D341Med (cell line): ENCODE measurements at regions not wholly inside any gene's neighbourhood (a gene's known extent, or its start where the extent isn't known, plus 50 kb on each side); places are given as distances from the start of the nearest gene placed in this dataset.

Experiments
- DNase-seq: peaks from one replicate; pipeline ENCODE4 v3.0.0; 2012; ENCODE audit warnings: low spot score

DNA sequence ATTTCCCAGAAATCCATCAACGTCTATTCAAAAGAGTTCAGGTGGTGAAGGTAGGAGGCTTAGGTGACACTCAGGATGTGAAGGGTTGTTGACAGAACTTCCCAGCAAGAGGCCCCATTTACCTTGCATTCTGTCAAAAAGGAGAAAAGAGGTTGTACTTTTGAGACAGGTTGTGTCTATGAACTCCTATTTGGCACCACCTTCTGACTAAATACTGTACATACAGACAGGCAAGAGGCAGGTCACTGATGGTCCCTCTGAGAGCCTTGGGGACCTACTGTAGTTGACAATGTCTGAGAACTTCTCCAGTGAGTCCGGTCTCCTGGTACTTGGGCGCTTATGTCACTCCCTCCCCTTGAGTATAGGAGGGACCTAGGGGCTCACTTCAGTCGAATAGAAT, 479.3 kb upstream of the ZFHX3 start:
- no peak for DNase-seq

DNA sequence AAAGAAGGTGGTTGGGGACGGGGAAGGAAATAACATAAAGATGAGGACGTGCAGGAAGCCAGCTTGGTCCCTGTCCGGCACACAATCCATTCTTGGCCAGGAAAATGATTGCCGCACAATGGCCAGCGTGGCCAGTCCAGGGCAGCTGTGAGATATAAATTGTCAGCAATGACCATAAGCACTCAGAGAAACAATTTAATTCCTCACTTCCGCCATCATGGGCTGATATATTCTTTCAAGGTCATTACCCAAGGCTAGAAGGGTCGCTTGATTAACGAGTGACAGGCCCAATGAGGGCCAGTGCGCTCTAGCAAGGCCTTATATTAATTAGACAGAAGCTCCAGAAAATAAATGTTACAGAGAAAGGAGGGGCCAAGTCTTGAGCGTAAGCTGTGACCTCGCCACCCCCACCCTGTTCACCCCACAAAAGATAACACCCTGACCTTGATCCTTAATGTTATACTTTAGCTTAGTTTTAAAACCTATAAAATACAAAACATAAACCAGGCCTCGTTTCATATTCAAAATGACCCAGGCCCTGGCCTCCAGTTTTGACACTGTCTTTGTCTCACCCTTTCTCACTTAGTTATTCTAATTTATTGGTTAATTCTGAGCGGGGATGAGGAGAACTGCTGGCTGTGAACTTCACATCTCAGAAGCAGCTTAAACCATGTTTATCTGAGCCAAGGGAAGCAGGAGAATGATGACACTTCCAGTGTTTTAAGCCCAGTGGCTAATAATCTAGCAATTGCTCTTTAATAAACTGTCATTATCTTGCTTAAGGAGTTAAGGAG, 478.3 kb upstream of the ZFHX3 start:
- no peak for DNase-seq

DNA sequence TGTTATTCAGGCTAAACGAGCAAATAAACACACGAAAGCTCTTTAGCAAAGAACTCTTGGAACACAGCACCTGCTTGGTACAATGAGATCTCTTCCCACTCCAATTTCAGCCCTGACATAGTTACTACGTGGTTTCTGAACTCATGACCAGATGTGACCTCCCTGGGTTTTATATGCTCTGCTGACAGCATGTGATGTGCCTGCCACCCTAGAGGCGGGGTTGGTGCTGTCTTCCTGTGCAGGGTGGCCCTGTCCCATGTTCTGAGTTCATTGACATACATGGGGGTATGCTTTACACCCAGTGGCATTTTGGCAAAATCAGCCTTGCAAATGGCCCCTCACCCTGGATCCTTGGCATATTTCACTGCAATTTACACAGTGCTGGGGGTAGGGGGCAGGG, 475.3 kb upstream of the ZFHX3 start:
- DNase-seq, result no peak

DNA sequence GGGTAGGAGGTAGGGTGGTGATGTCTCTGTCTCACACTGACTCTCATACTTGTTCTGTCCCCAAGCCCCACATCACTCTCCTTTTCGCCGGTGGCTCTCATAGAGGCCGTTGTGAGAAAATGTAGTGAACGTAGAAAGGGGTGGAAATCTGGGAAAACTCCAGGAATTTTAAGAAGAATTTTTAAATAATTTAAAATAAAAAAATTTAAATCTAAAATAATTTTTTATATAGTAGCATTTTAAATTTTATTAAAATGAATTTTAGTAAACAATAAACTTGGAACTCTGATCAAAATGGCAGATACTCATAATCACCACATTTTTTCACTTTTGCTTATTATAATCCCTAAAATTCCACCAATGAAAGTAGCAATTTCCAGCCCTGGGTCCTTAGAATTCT, 473.6 kb upstream of the ZFHX3 start:
- DNase-seq, result no peak

DNA sequence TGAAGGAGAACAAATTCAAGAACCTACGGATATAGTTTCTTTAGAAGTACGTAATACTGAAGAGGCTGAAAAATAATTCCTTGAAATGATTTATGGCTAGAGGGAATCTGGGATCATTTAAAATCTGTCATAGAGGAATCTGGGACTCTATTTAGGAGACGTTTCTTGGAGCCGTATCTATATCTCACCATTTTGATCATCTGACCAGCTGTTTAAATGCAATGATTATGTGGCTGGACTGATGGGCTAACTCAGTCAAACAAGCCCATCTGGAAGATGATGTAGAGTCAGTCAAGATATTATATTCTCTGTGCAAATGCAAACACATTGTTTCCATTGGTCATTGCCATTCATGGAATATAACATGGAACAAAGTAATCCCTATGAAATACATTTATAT, 467.7 kb upstream of the ZFHX3 start:
- no peak for DNase-seq

DNA sequence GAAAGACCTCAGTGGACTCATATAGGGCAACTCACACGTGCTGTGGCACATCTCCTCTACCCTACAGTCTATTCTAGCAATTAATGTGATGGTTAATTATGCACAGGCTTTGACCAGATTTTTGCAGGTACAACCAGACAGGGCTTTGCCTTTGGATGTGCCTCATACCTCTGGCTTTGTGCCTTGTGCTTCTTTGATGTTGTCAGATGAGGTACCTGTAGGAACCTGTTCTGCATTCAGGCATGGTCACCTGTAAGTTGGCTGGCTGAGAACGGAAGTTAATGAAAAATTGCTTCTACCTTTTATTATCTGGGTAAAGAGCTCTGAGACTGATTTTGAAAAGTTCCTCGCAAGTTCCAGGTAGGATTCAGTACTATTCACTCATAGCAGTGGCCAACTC, 462.9 kb upstream of the ZFHX3 start:
- DNase-seq, result no peak

DNA sequence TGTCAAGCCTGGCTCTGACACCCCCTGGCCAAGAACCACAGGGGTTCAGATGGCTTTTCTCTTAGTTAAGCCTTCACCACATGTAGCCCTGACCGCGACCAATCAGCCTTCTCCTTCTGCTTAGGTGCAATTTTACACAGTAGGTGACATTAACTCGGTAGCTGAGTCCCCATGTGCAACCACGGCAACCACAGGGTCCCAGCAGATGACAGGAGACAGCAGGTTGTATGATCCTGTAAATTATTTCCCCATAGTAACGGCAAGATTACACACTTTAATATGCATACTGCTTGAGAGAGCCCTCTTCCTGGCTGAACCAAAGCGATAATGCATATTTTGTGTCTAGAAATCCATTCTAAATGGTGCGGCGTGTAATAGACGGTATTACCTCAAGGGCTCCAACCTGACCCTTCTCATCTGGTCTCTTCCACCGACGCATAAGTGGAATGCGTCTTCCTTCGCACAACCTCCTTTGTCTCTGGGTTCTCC, 458.7 kb upstream of the ZFHX3 start:
- DNase-seq, result no peak

DNA sequence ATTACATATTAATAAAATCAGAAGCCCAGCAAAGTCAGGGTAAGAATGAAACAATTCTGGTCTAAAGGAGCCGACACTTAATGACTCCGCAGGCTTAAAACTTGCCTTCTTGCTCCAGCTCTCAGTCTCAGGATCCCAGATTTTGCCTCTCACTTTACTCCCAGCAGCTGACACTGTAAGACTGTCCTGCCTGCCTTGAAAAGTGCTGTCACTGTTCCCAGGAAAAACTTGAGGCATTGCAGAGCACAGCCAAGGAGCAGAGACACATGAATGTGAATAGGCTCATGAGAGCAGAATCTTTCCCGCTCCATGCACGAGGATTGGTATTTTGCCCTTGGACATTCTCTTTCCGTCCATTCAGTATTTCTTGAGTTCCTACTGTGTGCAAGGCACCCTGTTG, 457.6 kb upstream of the ZFHX3 start:
- DNase-seq, result no peak

DNA sequence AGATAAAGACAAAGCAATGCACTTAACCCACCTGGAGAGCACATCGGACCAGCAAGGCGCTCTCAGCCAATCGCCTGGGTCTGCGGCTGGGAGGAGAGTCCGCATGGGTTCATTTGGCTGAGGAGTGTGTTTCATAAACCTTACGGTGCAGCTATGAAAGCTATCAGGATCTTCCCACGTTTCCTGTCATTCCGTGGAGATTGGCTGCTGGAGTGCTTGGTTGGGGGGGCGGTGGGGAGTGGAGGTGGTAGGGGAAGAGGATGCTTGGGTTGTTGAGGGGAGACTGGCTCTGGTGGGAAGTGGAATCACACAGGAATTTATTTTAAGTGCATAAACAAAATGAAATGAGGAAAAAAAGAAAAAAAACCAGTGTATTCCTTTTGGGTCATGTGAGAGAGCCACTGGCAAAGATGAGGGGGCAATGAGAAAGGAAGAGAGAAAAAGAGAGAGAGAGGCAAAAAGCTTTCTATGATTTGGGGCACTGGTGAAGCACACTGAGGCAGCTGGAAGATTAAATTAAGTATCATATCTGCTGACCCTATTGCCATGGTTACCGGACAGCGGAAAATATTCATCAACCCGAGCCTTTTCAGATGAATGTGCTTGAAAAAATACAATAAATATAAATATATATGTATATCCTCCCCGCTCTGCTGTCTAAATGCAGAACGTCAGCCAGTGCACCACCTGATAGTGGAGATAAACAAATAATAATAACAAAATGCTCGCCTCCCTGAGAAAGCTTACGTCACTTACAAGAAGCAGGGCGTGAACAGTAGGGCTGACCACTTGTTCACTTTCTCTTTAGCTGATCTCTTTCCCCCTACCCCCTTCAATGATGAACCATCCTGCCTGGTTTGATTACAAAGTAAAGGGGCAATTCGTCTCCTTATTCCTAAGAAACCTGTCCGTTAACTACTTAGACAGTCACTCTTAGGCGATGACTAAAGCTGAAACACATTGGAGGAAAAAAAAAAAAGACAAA, 457.0 kb upstream of the ZFHX3 start:
- no peak for DNase-seq

DNA sequence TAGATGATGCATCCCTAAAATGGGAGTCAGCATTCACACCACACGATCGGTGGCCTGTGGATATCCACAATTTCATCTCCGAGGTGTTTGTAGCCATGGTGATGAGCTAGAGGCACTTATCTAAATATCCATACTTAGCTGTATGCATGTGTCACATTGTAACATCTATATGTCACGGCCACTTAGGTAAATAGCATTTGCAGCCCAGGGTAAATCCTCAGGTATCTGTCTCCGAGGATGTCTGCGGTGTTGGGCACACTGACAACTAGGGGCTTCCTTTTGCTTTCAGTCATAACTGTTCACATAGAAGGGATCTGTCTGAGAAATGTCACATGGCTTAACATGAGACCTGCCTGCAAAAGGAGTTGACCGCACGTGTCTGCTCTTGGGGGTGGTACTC, 455.2 kb upstream of the ZFHX3 start:
- DNase-seq, result no peak

DNA sequence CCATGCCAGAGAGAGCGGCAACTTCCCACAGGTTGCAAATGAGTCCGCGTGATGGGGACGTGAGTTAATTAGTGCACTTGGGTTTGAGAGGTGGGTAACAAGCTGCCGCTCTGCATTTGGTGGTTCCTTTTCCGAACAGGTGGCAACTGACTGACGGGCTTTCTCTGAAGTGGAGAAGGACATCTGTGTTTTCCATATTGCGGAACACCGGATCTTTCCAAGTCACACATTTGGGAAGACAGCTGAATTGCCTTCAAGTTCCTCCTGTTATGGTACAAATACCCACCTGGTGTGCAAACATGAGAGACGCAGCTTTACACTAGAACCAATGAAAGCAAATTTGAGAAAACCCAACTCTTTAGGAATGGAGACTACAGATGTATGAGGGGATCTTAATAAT, 451.3 kb upstream of the ZFHX3 start:
- DNase-seq, result no peak

DNA sequence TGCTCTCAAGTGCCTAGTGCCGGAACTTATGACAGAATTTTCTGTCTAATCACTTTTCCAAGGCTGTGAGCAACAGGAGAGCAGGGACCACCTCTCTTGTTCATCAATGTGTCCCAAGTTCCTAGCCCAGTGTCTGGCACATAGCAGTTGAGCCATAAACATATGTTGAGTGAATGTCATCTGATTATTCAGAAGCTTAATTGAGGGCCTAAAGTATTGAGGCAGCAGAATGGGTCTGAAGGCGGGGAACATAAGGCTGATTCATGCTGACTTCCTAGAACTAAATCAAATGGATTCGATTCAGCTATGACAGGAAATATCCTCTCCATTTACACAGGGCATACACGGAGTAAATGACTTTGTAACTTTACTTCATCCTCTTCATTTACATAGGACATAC, 438.0 kb upstream of the ZFHX3 start:
- DNase-seq, result no peak

DNA sequence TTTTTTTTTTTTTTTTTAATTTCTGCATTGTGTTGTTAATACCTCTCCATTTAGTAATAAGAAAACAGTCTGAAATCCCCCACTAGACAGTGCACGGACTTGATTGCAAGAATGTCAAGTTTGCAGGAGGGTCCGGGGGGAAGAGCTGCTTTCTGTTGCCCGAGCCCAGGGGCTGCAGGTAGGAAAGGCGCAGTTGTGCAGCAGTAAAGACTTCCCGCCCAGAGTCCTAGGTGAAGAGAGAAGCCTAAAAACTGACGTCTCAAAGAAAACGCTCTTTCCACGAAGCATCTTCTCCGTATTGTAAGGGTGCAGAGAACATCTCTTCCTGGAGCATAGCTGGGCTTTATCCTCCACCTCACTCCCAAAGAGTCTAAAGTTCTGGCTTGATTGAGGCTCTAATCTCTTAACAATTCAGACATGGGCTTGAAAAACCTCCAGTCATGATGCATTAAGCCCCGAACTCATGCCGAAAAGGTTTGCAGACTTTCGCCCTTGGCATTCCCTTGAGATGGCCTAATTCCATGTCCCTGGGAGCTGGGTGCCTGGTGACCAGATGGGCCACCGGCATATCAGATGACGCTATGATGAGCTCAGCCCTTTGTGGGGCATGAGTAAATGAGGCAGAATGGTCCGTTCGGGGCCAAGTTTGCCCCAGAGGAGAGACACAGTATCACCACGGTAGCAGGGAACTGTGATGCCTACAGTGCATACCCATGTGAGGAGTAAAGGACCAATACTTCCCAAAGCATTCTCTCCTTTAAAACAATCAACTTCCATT, 436.2 kb upstream of the ZFHX3 start:
- no peak for DNase-seq

DNA sequence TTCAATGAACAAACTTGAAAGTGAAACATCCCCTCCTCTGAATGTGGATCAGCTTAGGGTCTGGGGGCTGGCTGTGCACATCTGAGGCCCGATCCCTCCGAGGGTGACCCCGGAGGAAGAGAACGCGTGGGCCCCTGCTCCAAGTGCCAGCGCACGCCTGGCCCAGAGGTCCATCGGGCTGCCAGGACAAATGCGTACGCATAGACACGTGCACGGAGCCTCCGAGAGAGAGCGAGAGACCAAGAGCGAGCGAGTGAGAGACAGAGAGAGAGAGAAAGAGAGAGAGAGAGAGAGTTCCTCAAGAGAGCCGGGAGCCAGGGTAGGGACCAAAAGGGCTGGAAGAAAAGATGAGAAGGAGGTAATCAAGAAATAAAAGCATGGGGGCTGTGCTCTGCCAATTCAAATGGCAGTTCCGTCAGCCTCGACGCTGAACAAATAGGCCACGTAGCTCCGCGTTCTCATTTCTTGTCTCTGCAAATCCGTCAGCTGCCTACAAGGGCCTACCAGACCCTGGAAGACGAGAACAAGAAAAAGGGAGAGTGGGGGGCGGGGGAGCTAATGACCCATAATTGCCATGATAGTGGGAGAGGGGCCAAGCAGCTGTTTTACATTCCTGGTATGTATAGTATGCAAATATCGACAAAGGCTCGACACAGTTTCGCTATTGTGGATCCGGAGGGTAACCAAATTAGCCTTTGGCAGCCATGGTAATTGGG, 435.3 kb upstream of the ZFHX3 start:
- DNase-seq, result no peak

DNA sequence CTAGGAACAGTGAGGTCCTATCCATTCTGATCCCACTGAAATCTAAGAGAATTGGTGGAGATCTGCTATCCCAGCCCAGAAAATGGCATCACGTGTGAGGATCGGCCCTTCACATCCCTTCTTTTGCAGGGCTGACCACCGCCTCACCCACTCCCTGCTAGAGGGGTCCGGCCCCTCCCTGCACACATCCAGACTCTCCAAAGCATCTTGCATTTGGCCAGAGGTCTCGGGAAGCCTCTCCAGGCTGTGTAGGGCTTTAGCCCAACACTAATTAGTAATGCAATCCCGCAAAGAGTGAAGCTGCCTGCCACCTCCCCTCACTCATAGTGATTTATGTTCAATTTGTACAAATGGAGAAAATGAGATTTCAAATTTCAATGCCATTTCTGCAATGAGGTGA, 434.4 kb upstream of the ZFHX3 start:
- DNase-seq, result no peak

DNA sequence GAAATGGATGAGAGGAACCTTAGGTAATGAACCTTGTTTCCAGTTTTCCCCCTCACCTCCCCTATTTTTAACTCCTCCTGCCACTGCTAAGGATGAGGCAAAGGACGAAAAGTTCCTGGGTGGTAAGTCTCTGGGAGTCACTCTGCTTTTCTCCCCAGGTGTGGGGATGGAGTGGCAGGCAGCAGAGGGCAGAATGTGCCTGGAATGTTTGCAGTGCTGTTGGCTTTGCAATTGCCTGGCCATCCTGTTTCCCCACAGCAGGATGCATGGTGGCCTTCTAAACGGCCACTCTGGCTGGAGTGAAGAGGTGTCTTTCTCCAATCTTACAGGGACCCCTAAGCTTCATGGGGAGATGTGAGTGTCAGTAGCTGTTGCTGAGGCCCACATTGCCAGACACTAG, 432.5 kb upstream of the ZFHX3 start:
- no peak for DNase-seq

DNA sequence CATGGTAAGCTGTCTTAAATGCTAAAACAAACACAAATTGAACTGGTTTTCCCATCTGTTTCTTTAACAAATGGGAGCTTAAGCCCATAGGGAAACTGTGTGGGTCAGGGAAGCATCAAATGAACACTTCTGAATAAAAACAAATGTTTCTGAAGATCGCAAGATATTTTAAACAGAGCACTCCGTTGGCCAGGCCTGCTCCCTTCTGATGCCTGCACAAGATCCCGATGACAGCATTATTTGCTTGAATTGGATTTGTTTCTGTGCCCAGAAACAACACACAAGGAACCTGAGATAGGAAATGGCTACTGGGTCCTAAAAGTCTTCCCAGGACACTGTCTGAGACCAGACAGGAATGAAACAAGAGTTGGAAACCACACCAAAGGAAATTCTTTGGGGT, 425.8 kb upstream of the ZFHX3 start:
- no peak for DNase-seq

DNA sequence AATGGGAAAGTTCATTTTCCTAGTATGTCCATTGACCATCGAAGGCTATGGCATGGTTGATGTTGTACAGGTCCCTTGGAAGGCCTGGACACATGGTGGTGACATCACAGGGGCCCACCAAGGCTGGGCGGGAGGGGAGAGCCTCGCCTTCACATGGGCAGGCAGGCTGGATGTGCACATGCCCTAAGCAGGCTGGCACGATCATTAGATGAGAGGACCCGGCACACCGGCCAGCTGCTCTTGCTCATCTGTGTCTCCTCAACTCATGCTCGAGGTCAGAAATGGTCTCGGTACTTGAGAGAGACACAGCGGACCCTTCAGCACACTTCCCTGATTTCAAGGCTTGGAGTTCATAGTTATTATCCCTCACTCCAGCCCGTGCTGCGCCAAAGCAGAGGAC, 416.9 kb upstream of the ZFHX3 start:
- no peak for DNase-seq

DNA sequence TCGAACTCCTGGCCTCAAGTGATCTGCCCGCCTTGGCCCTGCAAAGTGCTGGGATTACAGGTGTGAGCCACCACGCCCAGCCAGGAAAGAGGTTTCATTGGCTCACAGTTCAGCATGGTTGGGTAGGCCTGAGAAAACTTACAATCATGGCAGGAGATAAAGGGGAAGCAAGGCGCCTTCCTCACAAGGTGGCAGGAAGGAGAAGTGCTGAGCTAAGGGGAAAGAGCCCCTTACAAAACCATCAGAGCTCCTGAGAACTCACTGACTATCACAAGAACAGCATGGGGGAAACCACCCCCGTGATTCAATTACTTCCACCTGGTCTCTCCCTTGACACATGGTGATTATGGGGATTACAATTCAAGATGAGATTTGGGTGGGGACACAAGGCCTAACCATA, 411.7 kb upstream of the ZFHX3 start:
- DNase-seq, result no peak

DNA sequence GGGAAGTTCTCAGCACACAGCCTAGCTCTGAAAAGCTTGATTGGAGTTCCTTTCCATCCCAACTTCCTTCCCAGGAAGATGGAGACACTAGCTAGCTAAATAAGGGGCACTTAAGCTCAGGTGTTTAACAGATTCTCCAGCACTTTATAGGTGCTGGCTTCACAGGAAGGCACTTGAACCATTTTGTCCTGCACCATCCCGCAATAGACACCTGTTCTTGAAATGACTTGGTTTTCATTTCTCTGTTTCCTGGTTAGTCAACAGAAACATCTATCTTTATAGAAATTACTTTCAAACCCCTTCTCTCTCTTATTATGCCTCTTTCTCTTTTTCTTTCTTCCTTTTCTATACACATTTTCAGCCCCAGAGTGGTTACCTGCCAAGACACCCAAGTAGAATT, 409.9 kb upstream of the ZFHX3 start:
- DNase-seq, result no peak

DNA sequence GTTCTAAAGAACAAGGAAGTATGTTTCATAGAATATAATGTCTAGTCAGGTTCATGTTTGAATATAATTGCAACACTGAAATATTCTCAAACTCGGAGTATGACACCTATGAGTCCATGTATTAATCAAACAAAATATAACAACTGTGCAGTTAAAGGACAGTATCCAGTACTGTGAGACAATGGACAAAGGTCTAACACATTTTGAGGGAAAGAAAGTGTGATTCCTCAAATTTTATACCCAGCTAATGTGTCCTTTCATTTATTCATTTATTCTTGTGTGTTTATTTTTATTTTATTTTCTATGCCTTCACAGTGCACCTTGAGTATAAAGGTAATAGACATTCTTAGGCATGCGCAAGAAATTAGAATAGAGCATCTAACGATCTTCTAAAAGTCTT, 401.0 kb upstream of the ZFHX3 start:
- DNase-seq, result no peak

DNA sequence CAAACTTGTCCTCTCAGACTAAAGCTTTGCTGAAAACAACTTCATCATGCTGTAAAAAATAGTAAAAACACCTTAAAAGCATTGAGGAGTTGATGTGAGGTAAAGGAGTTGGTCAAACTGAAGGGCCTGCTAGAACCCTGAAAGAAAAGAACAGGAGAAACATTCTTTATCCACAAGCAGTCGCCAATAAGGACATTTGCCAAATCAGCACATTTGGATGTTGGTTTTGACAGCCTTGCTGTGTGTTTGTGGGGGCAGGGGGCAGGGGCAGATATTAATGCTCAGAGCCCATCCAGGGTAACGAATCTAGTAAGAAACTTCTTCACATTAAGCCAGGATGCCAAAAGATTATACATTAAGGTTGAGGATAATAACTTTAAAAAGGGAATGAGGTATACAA, 399.9 kb upstream of the ZFHX3 start:
- DNase-seq, result no peak
